Stimulated activated CD4-positive, alpha-beta T cell treated with anti-CD3 and anti-CD28 coated beads, Interleukin-15, amount 100 ng/mL, for 48 hours (primary cell): ENCODE measurements at regions not wholly inside any gene's neighbourhood (a gene's known extent, or its start where the extent isn't known, plus 50 kb on each side); places are given as distances from the start of the nearest gene placed in this dataset.

Source experiments
- DNase-seq, 2 donors: peaks; one replicate each; pipeline ENCODE4 v3.0.0-alpha.2; 2020; ENCODE audit warnings: low read depth in 2 of 2

- no peak for DNase-seq
Observed at GRCh38 chr22:49623715-49624114, 204.0 kb downstream of the BRD1 start.

- no peak for DNase-seq
Observed at GRCh38 chr22:49623176-49623575, 204.5 kb downstream of the BRD1 start.

- no peak for DNase-seq
Observed at GRCh38 chr22:49622241-49623105, 205.2 kb downstream of the BRD1 start.

GRCh38 chr22:49621601-49622210 lies 206.0 kb downstream of the BRD1 start:
- DNase-seq: no peak

GRCh38 chr22:49620666-49621065 lies 207.0 kb downstream of the BRD1 start:
- no peak for DNase-seq

- DNase-seq: no peak
Observed at GRCh38 chr22:49620003-49620556, 207.6 kb downstream of the BRD1 start.

- DNase-seq: no peak
Observed at GRCh38 chr22:49619301-49619700, 208.4 kb downstream of the BRD1 start.

- DNase-seq: no peak
Observed at GRCh38 chr22:49618677-49618953, 209.1 kb downstream of the BRD1 start.

- DNase-seq: no peak
Observed at GRCh38 chr22:49617866-49618676, 209.6 kb downstream of the BRD1 start.

- DNase-seq: no peak
Observed at GRCh38 chr22:49617264-49617663, 210.4 kb downstream of the BRD1 start.

GRCh38 chr22:49616356-49617231 lies 211.1 kb downstream of the BRD1 start:
- no peak for DNase-seq

GRCh38 chr22:49614966-49615965 lies 212.4 kb downstream of the BRD1 start:
- no peak for DNase-seq

GRCh38 chr22:49613511-49614270 lies 214.0 kb downstream of the BRD1 start:
- DNase-seq: no peak

GRCh38 chr22:49613108-49613507 lies 214.6 kb downstream of the BRD1 start:
- no peak for DNase-seq

GRCh38 chr22:49609207-49609876 lies 218.3 kb downstream of the BRD1 start:
- DNase-seq: no peak

GRCh38 chr22:49608660-49609059 lies 219.0 kb downstream of the BRD1 start:
- no peak for DNase-seq

GRCh38 chr22:49608228-49608627 lies 219.4 kb downstream of the BRD1 start:
- no peak for DNase-seq

GRCh38 chr22:49607821-49608220 lies 219.9 kb downstream of the BRD1 start:
- DNase-seq: no peak
